ENCODE measurements at regions not wholly inside any gene's neighbourhood (a gene's known extent, or its start where the extent isn't known, plus 50 kb on each side); places are given as distances from the start of the nearest gene placed in this dataset.

GRCh38 chr1:47537966-47538365, 100.1 kb downstream of the FOXD2 start:
- TF ChIP-seq POLR2A (IDR thresholded peaks at IDR 0.05; ENCODE audit: low read length): no peak
- no peak for TF ChIP-seq GATA1 (IDR thresholded peaks at IDR 0.05; ENCODE audit: low read depth, low read length)
